ENCODE measurements at regions not wholly inside any gene's neighbourhood (a gene's known extent, or its start where the extent isn't known, plus 50 kb on each side); places are given as distances from the start of the nearest gene placed in this dataset.
"Not testable (repeated sequence)": the region's sequence is repeated elsewhere in the genome, so short reads cannot be mapped to it uniquely, and the experiment has no call there.

DNA sequence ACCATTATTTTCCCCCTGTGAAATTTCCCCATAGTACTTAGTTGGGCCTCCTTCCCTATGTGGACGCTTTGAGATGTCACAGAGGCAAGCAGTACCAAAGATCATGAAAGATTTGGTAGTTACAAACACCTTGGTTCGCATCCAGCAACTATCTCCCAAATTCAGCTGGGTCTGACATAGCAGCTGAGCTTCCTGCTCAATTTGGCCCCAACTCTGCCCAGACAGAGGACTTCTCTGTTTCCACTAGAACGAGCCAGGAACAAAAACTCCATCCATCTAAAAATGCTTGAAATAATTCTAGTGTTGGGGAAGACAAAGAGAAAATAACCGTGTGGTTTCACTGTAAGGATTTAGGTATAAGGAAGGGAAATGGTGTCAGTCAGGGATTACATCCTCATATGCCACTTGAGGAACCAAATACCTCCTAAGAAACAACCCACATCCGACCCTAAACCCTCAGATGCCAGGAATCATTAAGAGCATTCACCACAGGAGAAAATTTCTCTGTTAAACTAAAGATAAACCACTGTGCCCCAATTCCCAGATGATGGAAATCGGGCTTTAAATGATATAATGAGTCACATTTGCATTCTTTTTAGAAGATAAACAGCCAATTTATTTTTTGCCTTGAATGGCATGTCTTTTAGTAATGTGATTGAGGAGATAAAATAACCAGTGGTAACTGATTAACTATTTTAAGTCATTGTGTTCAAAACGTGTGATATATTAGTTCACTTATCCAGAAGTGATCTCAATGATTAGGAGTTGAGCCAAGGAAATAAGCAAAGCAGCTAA is 103.7 kb upstream of the IFNG-AS1 start:
- ATAC-seq: peak; percentile 78
- DNase-seq (ENCODE audit: low spot score): no peak
- intact Hi-C loops (cut with DNase I): no loop called here

DNA sequence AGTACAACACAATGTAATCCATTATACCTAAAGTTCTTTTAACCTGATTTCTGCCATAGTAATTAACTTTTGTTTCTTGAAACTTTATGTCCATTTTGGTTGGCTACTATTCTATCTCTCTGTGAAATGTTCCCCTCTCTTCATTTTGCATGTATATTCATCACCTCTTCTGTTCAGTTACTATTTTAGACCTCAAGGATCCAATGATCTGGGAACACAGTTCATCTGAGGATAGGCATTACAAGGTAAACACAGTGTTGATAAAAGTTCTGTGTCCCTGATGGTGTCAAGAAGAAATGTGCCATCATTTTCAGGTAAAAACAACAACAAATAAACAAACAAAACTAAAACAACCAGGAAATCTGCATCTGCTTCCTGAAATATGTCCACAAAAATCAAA is 102.2 kb upstream of the IFNG-AS1 start:
- DNase-seq (ENCODE audit: low spot score) (no peak), ATAC-seq (no peak)
- intact Hi-C loops (cut with DNase I): no loop called here

DNA sequence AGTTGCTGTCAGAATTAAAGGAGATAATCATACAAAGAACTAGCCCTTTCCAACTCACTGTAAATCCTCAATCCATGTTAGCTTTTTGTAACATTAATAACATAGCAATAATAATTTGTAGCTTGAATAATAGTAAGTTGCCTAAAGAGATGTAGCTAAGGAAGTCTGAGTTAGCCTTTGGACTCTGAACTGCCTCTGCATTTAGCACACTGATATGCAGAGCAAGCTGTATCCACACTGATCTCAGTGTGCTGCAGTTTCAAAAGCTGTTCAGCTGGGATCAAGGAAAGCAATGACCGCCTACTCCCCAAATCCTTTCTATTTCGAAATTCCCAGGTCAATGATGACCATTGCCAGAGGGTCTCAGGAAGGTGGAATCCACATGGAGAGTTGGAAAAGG is 99.3 kb upstream of the IFNG-AS1 start:
- intact Hi-C loops (cut with DNase I): no loop called here
- ATAC-seq: no peak
- DNase-seq (ENCODE audit: low spot score): no peak

DNA sequence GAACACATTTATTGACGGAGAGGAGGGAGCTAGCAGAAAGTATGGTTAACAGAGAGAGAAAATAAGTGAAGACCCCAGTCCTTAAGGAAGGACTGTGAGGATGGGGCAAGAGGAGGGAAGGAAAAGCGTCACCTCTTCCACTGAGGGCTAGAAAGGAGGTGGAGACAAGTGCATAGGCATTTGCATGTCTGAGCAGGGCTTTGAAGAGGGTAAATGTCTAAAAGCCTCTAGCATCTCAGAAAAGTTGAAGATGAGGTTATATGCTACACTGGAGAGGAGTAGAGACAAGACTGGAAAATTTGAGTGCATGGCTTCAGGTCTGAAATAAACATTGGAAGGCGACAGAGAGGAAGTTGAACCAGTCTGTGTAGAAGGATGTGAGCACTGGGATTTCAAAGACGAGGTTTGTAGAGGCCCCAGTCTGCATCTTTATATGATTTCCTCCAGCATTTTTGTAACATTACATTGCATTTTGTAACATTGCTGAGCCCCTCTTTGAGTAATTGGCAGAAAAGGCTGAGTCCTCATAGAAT is 98.5 kb upstream of the IFNG-AS1 start:
- intact Hi-C loops (cut with DNase I): no loop called here
- no peak for DNase-seq (ENCODE audit: low spot score)
- ATAC-seq: no peak

DNA sequence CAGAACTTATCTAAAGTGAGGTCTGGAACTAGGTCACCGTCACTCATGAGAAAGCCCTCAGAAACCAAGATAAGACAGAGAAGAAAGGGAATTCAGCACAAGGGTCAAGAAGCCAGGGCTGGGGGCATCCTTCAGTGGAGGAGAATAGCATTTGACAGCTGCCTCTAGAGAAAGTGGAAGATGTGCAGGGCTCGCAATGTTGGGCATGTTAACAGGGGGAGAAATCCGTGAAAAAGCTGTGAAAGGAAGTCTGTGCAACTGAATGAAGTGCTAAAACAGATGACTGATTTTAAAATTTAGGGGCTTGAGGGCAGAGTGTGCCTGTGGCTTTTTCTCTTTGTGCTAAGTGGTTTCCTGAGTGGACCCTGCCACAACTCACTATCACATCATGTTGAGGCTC is 97.7 kb upstream of the IFNG-AS1 start:
- ATAC-seq (no peak), DNase-seq (ENCODE audit: low spot score) (no peak)
- intact Hi-C loops (cut with DNase I): no loop called here

DNA sequence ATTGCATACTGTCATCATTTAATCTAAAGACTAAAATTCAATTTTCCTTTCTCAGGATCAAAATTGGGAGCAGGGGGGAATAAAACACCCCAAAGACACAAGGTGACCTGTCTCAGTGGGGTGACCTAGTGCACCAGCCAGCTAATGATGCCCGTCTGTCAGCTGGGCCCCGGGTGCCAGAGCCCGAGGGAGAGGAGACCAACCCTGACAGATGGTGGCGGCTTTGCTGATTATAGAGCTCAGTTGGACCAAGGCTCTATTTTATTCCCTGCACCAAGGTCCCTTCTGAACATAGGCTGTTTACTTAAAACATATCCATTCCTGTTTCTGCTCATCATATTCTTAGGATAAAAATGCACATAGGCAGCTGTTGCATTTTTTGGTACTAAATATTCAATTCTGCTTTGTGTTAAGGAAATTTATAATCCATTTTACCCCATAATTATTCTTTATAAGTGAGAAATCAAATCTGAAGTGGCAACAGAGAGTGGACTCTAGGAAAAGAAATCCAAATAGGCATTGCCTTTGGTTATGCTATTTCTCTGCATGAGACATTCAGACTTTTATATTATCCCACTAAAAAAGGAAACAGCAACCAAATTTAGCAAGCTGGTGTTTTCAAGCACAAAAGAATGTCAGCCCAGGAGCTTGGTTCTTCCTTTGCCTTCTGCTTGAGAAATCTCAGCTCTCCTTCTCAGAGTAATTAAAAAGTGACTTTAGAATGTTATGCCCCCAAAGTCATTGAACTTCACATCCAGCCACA is 96.8 kb upstream of the IFNG-AS1 start:
- intact Hi-C loops (cut with DNase I): no loop called here
- DNase-seq (ENCODE audit: low spot score) (no peak), ATAC-seq (no peak)

DNA sequence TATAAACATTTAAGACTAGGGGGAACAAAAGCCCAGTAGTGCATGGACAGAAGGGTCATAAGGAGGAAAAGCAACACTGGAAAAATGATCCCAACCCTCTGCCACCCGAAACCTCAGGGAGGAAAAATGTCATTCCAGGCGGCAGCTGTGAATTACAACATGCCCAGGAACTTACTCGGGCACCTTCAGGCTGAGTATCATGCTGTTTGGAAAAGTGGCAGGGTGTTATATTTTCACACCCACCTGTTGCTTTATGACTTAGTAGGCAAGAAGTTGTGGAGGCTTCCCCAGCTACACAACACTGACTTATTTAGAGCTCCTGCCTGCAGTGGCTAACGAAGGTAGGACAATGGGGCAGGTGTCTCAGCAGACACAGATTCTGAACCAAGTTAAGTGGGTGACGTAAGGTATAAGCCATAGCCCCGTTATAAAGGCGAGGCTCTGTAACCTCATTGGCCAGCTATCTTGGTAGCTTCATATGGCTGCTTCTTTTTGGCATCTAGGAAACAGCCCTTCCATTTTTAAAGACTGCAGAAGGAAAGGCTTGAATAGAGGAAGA is 96.1 kb upstream of the IFNG-AS1 start:
- intact Hi-C loops (cut with DNase I): no loop called here
- DNase-seq (ENCODE audit: low spot score) (no peak), ATAC-seq (no peak)

DNA sequence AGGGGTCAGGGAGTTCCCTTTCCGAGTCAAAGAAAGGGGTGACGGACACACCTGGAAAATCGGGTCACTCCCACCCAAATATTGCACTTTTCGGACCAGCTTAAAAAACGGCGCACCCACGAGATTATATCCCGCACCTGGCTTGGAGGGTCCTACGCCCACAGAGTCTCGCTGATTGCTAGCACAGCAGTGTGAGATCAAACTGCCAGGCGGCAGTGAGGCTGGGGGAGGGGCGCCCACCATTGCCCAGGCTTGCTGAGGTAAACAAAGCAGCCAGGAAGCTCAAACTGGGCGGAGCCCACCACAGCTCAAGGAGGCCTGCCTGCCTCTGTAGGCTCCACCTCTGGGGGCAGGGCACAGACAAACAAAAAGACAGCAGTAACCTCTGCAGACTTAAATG is 88.8 kb upstream of the IFNG-AS1 start:
- ATAC-seq; intact Hi-C loops (cut with DNase I); DNase-seq (ENCODE audit: low spot score): not testable (repeated sequence)

DNA sequence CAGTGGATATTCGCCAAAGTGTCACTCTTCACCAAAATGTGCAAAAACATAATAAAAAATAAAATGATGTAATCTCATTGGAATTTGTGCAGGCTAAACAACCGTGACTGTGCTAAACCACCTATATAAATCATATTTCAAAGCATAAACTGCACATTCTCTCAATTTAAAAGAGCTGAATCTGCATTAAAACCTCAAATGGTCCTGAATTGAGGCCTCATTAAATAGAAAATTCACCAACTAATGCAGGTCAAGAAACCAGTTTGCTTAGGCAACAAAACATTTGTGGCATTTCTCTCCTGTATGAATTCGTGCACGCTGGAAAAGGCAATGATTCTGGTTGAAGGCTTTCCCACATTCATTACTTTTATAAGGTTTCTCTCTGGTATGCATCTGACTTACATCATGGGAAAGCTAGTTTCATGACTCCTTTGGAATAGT is 80.1 kb upstream of the IFNG-AS1 start:
- intact Hi-C loops (cut with DNase I): no loop called here
- ATAC-seq (no peak), DNase-seq (ENCODE audit: low spot score) (no peak)

DNA sequence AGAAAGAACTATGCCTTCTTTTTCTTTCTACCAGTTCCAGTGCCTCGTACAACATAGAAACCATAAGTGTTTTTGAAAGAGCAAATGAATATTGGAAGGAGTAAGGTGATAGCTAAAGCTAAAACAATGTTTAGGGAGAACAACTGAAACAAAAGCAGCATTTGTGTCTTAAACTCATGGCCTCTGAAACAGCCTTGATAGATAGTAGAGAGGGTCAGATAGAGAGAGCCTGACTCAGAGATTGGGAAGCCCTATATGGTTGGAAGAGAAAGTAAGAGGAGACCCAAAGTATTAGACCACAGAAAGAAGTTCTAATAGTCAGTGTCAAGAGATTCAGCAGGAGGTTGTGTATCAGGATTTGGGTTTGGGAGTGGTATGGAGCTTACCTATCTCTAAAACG is 79.6 kb upstream of the IFNG-AS1 start:
- intact Hi-C loops (cut with DNase I): no loop called here

DNA sequence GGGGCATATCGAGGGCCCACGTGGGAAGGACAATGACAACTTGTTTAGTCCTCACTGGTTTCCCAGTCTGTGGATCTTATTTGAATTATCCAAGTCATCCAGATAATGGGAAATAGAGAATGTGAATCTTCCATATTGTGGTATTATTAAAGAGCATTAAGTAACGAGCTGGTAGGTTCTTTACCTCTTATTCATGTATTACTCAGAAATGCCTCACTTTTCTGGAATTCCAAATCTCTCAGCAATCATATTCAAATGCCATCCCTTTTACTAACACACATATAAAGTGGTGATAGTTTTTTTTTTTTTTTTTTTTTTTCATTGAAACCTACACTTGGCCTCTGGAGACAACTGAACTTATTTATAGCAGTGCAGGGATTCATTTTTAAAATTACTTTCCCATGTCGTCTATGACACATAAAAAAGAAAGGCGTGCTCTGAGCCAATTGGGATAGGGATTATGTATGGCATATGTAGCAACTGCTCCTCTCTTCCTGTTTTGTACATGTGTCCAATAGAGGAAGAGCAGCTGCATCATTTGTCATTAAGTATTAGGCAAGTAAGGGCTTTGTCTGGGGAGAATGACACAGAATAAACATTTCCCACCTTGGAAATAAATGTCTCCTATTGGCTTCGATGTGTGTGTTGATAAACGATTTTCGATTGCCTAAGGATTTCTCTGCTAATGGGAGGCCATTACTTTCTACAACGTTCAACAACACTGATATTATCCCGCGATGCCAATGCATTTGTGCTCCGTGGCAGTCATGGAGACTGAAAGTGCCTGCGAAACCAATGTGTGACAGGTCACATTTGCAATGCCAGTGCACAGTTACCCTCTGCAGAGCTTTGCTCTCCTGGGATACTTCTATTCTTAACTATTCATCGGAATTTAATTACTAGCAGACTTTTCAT is 78.6 kb upstream of the IFNG-AS1 start:
- DNase-seq (ENCODE audit: low spot score): no peak
- ATAC-seq: no peak
- intact Hi-C loops (cut with DNase I): no loop called here

More for the DNA sequence above, 79.6 kb upstream of the IFNG-AS1 start:
- ATAC-seq (no peak), DNase-seq (ENCODE audit: low spot score) (no peak)

DNA sequence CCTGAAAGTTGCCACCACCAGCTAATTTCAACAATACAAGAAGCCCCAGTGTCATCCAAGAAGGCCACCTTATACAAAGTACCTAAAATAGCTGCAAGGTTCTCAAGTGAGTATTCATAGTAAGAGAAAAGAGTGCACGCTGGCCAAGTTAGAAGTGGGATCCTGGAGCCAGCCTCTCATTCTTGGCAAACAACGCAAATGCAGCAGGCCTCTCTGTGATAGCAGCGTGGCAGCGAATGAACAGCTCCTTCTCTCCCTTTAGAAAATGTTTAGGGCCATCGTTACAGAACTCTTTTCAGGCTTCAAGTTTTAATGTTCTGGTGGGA is 78.0 kb upstream of the IFNG-AS1 start:
- intact Hi-C loops (cut with DNase I): no loop called here
- ATAC-seq (no peak), DNase-seq (ENCODE audit: low spot score) (no peak)

DNA sequence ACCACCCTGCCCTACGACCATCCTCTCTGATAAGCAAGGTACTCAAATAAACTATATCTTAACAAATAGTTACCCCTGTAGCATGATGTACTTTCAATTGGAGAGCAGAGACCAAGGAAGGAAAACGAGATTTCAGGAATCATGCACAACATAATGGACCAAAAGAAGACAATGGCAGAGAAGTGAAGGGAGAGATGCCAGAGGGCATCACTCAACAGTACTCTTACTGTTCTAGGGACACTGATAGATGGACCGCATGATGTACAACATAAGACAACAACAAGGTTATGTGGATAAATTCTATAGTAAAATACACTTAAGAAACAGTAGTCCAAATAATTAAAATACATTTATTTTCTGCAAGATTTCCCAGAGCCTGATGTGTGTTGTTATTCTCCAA is 77.5 kb upstream of the IFNG-AS1 start:
- DNase-seq (ENCODE audit: low spot score) (no peak), ATAC-seq (no peak)
- intact Hi-C loops (cut with DNase I): no loop called here

DNA sequence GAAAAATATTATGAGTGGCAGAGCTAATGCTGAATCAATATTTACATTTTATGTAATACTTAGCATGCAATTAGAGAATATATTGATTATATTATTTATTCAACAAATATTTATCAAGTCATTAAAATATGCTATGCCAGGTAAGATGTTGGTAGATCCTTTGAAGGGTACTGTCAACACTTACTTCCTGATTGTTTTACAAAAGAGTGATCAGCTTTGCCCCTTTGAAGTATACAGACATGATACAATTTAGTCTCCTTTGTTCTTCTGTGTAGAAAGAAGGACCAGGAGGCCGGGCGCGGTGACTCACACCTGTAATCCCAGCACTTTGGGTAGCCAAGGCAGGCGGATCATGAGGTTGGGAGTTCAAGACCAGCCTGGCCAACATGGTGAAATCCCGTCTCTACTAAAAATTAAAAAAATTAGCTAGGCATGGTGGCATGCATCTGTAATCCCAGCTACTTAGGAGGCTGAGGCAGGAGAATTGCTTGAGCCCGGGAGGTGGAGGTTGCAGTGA is 73.9 kb upstream of the IFNG-AS1 start:
- intact Hi-C loops (cut with DNase I): no loop called here

DNA sequence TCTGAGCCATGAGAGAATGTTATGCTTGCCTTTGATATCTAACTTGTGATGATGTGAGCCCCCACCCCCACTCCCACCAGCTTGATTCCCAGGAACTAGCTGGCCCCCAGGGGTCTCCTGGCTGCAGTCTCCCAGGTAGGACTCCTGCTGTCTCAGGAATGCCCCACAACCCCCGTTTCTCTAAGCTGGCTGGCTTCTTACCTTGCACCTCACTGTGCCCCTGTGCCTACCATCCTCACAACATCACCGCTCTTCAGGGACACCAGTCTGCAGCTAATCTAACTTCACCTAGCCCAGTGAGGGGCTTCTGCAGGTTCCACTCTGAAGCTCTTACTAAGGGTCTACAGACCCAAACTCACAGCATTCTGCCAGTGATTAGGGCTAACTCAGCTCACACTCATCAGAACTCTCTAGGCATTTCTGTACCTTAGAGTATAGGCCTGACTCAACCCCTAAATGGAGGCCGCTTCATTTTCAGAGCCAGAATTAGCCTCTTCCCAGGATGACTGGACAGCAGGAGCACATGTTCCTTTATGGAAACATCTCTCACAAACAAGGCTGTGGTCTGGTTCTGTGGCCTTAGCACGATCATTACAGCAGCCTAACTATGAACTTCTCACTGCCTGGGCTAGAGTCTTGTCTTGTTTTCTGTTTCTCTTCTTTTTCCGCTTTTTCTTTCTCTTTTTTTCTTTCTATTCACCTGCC is 72.8 kb upstream of the IFNG-AS1 start:
- intact Hi-C loops (cut with DNase I): no loop called here
- peak; percentile 34 for ATAC-seq
- DNase-seq (ENCODE audit: low spot score): no peak

More for the DNA sequence above, 73.9 kb upstream of the IFNG-AS1 start:
- no peak for ATAC-seq
- DNase-seq (ENCODE audit: low spot score): no peak

DNA sequence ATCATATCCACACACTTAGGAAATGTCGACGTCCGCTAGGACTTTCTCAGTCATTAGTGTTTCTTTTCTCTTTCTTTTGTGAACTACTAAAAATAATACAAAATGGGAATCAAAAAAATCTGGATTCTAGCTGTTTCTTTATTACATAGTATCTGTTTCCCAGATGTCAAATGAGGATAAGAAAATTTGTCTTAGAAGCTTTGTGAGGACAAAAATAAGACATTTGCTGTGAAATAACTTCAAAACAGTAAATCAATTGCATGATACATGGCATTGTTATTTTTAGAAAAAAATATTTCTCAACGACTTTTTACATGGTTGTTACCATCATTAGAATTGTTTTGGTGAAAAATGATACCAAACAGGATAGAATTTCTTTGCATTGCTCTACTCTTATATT is 71.4 kb upstream of the IFNG-AS1 start:
- ATAC-seq (no peak), DNase-seq (ENCODE audit: low spot score) (no peak)
- intact Hi-C loops (cut with DNase I): no loop called here

DNA sequence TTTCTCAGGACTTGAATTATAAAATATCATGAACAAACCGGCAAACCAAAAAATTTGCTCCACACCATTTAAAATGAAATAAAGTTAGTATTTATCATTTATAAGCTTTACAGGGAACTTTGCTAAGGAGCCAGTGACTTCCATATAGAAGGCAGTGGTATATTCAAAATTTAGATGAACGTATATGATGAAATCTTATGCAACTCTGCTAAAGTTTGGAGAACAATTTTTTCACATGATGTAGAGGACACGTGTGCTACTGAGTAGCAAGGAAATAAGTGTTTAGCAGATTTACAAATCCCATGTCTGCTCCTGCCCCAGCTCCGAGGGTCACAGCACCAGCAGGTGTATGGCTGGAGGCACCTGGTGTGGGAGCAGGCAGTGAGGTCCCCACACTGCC is 70.8 kb upstream of the IFNG-AS1 start:
- intact Hi-C loops (cut with DNase I): no loop called here
- DNase-seq (ENCODE audit: low spot score): no peak
- no peak for ATAC-seq

DNA sequence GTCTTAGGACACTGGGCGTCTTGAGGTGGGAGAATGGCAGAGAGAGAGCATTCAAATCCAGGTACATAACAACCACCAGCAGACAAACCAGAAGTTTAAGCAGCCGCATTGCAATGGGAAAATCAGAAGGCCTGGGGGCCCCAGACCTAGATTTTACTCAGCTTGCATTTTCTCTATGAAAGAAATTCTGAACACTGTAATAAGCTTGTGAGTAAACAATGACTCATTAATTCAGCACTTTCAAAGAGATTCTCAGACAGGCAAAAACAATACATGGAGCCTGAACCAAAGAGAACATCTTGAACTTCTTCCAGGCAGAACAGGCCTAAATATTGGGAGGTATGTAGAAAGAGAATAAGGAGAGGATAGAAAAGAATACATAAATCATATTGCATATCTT is 69.8 kb upstream of the IFNG-AS1 start:
- no peak for ATAC-seq
- intact Hi-C loops (cut with DNase I): no loop called here
- DNase-seq (ENCODE audit: low spot score): no peak

Data from sciatic nerve (tissue), 2 donors.